GM10248 (cell line): ENCODE measurements at regions not wholly inside any gene's neighbourhood (a gene's known extent, or its start where the extent isn't known, plus 50 kb on each side); places are given as distances from the start of the nearest gene placed in this dataset.

ENCODE experiments used
- CTCF ChIA-PET: fragments of 300-600 bp; sonication (Branson Sonifier 250); formaldehyde crosslinking; extraction: SDS; loops from one replicate; lab custom pipeline; 2021; ENCODE audit warnings: antibody characterized with exemption; lab: Yijun Ruan, JAX
- POLR2A ChIA-PET: fragments of 350-650 bp; sonication (Branson Sonifier 250); formaldehyde crosslinking; extraction: SDS; loops from one replicate; lab custom pipeline; 2020; ENCODE audit warnings: antibody characterized with exemption; lab: Yijun Ruan, JAX
- DNase-seq: peaks from one replicate; pipeline ENCODE4 v3.0.0; 2012; ENCODE audit errors: extremely low spot score
- CTCF ChIP-seq: IDR thresholded peaks from 2 replicates; pipeline ENCODE4 v1.5.1; 2012; ENCODE audit warnings: mild to moderate bottlenecking, low read depth; ENCODE audit errors: extremely low read depth, missing control alignments, control extremely low read depth

GRCh38 chr5:60125636-60126035, 232.1 kb upstream of the PDE4D start:
- DNase-seq: no peak
- CTCF ChIA-PET: no interaction called here
- POLR2A ChIA-PET: no interaction called here
- no peak for TF ChIP-seq CTCF

GRCh38 chr5:60102961-60103693, 209.6 kb upstream of the PDE4D start:
- ChIA-PET POLR2A (no interaction called here), CTCF (no interaction called here)
- DNase-seq: no peak
- TF ChIP-seq CTCF: no peak

- ChIA-PET CTCF (interaction anchor here (0.9 kb wide), 1 partner anchor 11 kb away, joined by 3 read pairs; no protein-coding TSS in a partner anchor), POLR2A (no interaction called here)
- TF ChIP-seq CTCF: no peak
- DNase-seq: no peak
Measured at GRCh38 chr5:60101573-60101972, 208.0 kb upstream of the PDE4D start.

GRCh38 chr5:60092671-60093422, 199.3 kb upstream of the PDE4D start:
- DNase-seq: no peak
- CTCF ChIA-PET: no interaction called here
- no peak for TF ChIP-seq CTCF
- POLR2A ChIA-PET: no interaction called here

GRCh38 chr5:60086583-60086982, 193.1 kb upstream of the PDE4D start:
- ChIA-PET POLR2A (no interaction called here), CTCF (interaction anchor here (1.1 to 2.3 kb wide), 2 partner anchors 11 to 504 kb away, joined by 3 to 9 read pairs; no protein-coding TSS in a partner anchor)
- DNase-seq: no peak
- TF ChIP-seq CTCF: no peak

- ChIA-PET POLR2A (no interaction called here), CTCF (interaction anchor here (1.9 kb wide), 1 partner anchor 12 kb away, joined by 4 read pairs; no protein-coding TSS in a partner anchor)
- no peak for TF ChIP-seq CTCF
- DNase-seq: no peak
Measured at GRCh38 chr5:60084226-60084625, 190.7 kb upstream of the PDE4D start.
